ENCODE measurements at regions not wholly inside any gene's neighbourhood (a gene's known extent, or its start where the extent isn't known, plus 50 kb on each side); places are given as distances from the start of the nearest gene placed in this dataset.
"Not testable (repeated sequence)": the region's sequence is repeated elsewhere in the genome, so short reads cannot be mapped to it uniquely, and the experiment has no call there.

GRCh38 chr4:117821834-117822233 is 212.5 kb upstream of the NDST3 start:
- DNase-seq, result no peak

GRCh38 chr4:117823388-117823787 is 210.9 kb upstream of the NDST3 start:
- DNase-seq, result no peak

GRCh38 chr4:117825600-117825999 is 208.7 kb upstream of the NDST3 start:
- no peak for DNase-seq

- no peak for DNase-seq
Measured at GRCh38 chr4:117831060-117831683, 203.1 kb upstream of the NDST3 start.

- no peak for DNase-seq
Measured at GRCh38 chr4:117835566-117835965, 198.7 kb upstream of the NDST3 start.

DNA sequence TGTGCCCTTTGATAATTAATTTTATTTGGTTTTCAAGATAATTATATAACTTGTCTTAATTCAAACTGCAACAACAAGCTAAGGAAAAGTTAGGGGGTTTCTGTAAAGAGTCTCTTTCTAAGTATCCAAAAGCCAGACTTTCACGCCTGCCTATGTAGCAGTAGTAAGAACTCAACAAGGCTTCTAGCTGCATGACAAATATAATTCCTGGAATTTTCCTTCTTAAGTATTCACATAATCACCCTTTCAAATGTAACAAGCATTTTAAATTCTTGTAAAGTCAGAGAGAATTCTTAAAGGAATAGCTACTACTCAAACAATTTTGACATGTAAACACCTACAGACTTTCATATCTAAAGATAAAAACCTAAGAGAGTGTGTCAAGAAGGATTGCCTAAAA is 189.7 kb upstream of the NDST3 start:
- no peak for DNase-seq

GRCh38 chr4:117845270-117845669 is 189.0 kb upstream of the NDST3 start:
- DNase-seq, result no peak

GRCh38 chr4:117847849-117848248 is 186.4 kb upstream of the NDST3 start:
- no peak for DNase-seq

DNA sequence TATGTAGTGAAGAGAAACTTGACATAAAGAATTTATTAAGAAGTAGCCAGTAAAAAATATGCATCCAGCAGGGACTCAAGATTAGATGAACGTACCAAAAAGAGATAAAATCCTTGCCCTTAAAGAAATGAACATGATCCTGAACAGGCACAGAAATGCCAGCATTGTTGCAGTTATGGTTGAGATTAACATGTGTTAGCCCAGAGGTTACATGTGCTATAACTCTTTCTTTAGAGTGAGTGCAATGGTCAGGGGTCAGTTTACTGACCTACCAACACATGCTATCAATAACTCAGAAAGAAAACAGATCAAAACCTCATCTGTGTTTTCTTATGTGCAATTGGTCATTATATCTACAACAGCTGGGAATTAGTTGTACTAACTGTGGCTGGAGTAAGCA is 166.1 kb upstream of the NDST3 start:
- DNase-seq, result no peak

DNA sequence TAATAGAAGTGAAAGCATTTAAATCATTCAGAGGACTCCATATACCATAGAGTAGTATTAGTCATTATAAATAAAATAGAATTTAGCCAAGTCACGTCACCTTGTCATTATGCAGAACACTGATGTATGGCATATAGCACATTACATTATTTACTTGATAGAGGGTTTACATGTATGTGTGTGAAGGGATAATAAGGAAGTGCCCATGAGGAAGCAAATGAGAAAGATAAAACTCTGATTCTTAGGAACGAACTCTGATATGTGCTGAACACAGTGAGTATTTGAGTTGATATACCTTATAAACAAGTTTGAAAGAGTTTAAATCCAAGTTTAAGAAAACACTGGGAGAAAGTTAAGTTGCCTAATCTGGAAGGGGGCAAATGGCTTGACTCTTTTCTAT is 160.5 kb upstream of the NDST3 start:
- no peak for DNase-seq

GRCh38 chr4:117874216-117874615 is 160.1 kb upstream of the NDST3 start:
- no peak for DNase-seq

DNA sequence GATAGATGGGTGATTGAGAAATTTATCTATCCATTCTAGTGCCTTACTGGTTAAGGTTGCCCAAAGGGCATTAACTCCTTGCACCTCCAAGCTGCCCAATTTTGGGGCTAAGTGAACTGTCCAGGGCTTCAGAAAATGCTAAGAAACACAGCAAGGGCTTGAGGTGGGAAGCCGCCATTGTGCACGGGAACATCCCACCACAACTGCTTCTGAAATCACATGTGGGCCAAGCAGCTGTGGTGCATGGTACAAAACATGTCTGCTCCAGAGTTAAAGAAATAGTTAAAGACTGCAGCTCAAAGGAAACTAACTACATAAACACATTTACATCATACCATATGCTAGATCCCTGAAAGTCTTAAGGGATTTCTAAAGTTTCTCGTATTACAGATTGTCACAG is 144.3 kb upstream of the NDST3 start:
- no peak for DNase-seq

DNA sequence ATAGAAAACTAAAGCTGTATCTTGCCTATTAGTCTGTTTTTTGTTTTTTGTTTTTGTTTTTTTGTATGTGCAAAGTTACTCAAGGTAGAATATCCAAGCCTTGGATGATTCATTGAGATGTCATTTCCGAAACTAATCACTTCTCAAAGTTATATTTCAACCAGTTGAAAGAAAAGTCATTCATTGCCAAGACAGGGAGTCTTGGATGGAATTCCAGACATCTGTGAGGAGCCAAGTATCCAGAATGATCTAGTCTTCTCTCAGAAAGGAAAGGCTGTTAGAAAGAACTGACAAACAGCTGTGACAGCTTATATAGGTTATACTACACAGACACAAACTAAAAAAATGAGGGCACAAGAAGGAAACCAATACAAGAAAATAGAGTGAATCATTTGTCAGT is 141.1 kb upstream of the NDST3 start:
- no peak for DNase-seq

- no peak for DNase-seq
Measured at GRCh38 chr4:117898496-117898895, 135.8 kb upstream of the NDST3 start.

GRCh38 chr4:117900832-117901231 is 133.5 kb upstream of the NDST3 start:
- no peak for DNase-seq

DNA sequence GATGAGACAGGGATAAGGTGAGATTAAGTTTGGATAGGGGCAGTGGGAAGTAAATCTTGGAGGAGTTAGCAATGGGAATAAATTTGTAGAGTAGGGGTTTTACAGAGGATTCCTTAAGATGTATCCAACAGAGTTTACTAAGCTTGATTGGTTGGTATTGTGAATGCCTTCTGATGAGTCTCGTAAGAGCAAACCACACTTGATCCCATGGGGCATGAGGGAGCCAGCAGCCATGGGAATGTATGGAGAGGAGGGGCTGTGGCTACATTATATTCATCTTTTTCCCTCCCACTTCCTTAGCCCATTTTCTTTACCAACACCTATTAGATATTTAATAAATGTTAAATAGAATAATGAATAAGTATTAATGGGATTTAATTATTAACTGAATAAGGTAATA is 126.6 kb upstream of the NDST3 start:
- no peak for DNase-seq

DNA sequence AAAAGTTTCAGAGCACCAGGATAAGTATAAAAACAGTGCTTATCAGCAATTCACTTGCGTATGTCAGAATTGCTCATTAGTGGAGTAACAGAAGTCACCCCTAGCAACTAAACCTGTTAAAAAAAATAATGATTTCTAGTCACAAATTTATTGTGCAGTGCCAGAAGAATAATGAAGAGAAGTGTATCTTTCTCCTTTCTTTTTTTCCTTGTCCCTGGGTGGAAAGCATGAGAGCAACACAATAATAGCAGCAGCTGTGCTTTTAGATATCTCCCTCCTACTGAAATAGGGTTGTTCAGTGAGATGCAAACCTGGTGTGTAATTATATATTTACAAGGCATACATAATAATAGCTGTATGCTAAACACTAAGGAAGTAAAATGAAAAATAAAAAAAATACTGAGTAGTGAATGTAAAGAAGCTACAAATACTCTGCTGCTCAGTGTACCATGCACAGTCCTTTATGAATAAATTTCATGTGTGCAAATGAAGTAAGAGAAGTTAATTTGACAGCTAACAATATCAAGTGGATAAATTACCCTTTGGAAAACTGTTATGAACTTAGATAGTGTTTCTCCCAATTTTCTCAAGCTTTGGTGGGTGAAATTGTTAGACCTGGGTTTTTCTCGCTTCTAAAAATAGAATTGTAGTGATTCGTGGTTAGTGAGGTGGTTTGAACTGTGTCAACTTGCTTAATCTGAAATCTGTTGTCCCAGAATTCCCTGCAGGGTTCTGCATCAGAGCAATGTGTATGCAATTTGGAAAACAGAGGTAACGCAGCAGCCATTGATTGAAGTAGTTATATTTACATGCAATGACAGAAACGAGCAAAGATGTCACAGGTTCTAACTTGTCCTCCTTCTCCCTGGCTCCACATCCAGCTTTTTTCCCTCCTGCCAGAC is 125.7 kb upstream of the NDST3 start:
- no peak for DNase-seq

GRCh38 chr4:117916728-117917127 is 117.6 kb upstream of the NDST3 start:
- no peak for DNase-seq

- not testable (repeated sequence) for DNase-seq
Measured at GRCh38 chr4:117922311-117922710, 112.0 kb upstream of the NDST3 start.

DNA sequence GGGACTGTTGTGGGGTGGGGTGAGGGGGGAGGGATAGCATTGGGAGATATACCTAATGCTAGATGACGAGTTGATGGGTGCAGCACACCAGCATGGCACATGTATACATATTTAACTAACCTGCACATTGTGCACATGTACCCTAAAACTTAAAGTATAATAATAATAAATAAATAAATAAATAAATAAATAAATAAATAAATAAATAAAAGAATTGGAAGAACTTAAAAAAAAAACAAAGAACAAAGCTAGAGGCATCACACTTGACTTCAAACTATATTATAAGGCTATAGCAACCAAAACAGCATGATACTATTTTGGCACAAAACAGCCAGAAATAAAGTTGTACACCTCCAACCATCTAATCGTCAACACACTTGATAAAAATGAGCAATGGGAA is 106.5 kb upstream of the NDST3 start:
- DNase-seq, result not testable (repeated sequence)

DNA sequence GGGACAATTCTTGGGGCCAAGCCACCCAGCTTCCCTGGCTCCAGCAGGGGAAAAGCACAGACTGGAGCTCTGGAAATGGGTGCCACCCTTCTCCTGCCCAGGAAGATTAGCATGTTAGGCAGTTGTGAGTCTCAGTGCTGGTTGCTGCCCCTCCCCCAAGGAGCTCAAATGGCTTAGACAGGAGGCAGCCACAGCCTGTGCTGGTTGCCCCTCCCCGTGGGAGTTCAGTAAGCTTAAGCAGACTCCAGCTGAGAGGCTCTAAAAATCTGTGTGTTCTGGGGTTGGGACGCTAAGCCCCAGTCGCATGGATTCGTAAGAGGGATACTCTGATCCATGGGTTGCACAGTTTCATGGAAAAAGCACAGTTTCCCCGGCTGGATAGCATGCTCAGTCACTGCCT is 92.7 kb upstream of the NDST3 start:
- no peak for DNase-seq

DNA sequence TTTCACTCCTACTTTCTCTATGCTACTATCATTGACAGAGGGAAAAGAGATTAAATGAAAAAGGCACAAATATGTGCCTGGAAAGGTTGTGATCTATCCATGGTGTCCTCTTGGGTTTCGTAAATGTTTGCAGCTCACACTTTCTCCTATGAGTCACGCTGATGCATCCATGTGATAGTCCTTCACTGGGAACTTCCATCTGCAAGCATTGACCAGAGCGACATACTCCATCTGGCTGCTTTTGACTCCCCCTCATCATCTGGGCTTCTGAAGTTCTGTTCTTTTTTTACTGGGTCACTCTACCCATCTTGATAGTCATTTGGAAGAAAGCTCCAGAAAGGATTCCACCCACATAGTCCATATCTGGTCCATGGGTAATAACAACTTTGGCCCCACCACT is 84.7 kb upstream of the NDST3 start:
- no peak for DNase-seq

GRCh38 chr4:117957571-117957970 is 76.7 kb upstream of the NDST3 start:
- no peak for DNase-seq

- DNase-seq, result no peak
Measured at GRCh38 chr4:117965622-117966021, 68.7 kb upstream of the NDST3 start.

DNA sequence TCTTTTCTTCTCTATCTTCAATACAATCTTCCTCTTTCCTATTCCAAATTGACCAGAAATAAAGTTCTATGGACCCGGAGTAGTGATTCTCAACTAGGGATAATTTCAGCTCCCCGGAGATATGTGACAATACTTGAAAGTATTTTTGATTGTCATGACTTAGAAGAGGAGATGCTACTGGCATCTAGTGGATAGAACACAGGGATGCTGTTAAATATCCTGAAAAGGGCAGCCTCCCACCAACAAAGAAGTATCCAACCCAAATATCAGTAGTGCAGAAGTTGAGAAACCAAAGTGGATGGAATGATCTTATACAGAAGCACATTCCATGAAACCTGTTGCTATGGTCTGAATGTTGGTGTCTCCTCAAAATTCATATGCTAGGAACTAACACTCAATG is 65.7 kb upstream of the NDST3 start:
- DNase-seq, result no peak

Measured in islet precursor cell (in vitro differentiated cells).